SK-N-SH (cell line): ENCODE measurements at regions not wholly inside any gene's neighbourhood (a gene's known extent, or its start where the extent isn't known, plus 50 kb on each side); places are given as distances from the start of the nearest gene placed in this dataset.

Experiments used
- CTCF ChIA-PET: fragments of 300-600, 350-600 bp; formaldehyde crosslinking; extraction: SDS; loops from one replicate; lab custom pipeline; 2021; lab: Yijun Ruan, JAX
- POLR2A ChIA-PET: fragments of 350-600 bp; sonication (Branson Sonifier 250); formaldehyde crosslinking; extraction: SDS; loops from one replicate; lab custom pipeline; 2020; ENCODE audit warnings: antibody characterized with exemption, inconsistent platforms; lab: Yijun Ruan, JAX
- DNase-seq: peaks from one replicate; pipeline ENCODE4 v3.0.0; 2012
- H2AFZ ChIP-seq: fragments of 200-600 bp; sonication (generic); 2 replicates; pipeline ENCODE4 v1.8.1; 2016; ENCODE audit warnings: antibody characterized with exemption, mild to moderate bottlenecking, low read depth
- H3F3A ChIP-seq: fragments of 200-600 bp; sonication (generic); replicated peaks from 2 replicates; pipeline ENCODE3; 2016; ENCODE audit warnings: antibody characterized with exemption, mild to moderate bottlenecking; ENCODE audit not compliant: insufficient read depth
- H3K27ac ChIP-seq, 2 experiments: fragments of 200-500 bp in 1 of 2; fragments of 200-600 bp in 1 of 2; sonication (Bioruptor generic) in 1 of 2; sonication (generic), shearing (Covaris generic) in 1 of 2; 2 replicates each; pipeline versions ENCODE4 v1.5.1 to v1.6.1; 2014 to 2016; ENCODE audit warnings: low read depth in 2 of 2, inconsistent platforms in 1 of 2, low read length in 1 of 2, mild to moderate bottlenecking in 1 of 2, mixed read lengths in 1 of 2
- H3K27me3 ChIP-seq: fragments of 200-600 bp; sonication (generic), shearing (Covaris generic); 2 replicates; pipeline ENCODE4 v1.6.1; 2016; ENCODE audit warnings: mixed run types; ENCODE audit not compliant: insufficient read depth
- H3K36me3 ChIP-seq, 2 experiments: fragments of 200-500 bp in 1 of 2; fragments of 200-600 bp in 1 of 2; sonication (Bioruptor generic) in 1 of 2; sonication (generic) in 1 of 2; replicated peaks in 1 of 2; 2 replicates each; pipeline versions ENCODE3 to v1.5.1; 2014 to 2016; ENCODE audit warnings: low read length in 1 of 2, mild to moderate bottlenecking in 1 of 2; ENCODE audit not compliant: insufficient read depth in 2 of 2, control insufficient read depth in 1 of 2
- H3K4me1 ChIP-seq, 2 experiments: fragments of 200-500 bp in 1 of 2; fragments of 200-600 bp in 1 of 2; sonication (Bioruptor generic) in 1 of 2; sonication (generic), shearing (Covaris generic) in 1 of 2; 2 replicates each; pipeline versions ENCODE4 v1.5.1 to v1.6.1; 2014 to 2016; ENCODE audit warnings: low read depth in 1 of 2, low read length in 1 of 2, mixed run types in 1 of 2; ENCODE audit not compliant: insufficient read depth in 2 of 2, control insufficient read depth in 1 of 2
- H3K4me2 ChIP-seq: fragments of 200-600 bp; sonication (generic), shearing (Covaris generic); 2 replicates; pipeline ENCODE4 v1.6.1; 2017; ENCODE audit warnings: mixed run types
- H3K4me3 ChIP-seq, 2 experiments: fragments of 200-500 bp in 1 of 2; fragments of 200-600 bp in 1 of 2; sonication (Bioruptor generic) in 1 of 2; sonication (generic), shearing (Covaris generic) in 1 of 2; 2 replicates each; pipeline versions ENCODE4 v1.5.1 to v1.8.1; 2014 to 2016; ENCODE audit warnings: low read depth in 2 of 2, inconsistent platforms in 1 of 2, low read length in 1 of 2, mild to moderate bottlenecking in 1 of 2, mixed read lengths in 1 of 2, moderate library complexity in 1 of 2
- H3K79me2 ChIP-seq: fragments of 200-600 bp; sonication (generic); 2 replicates; pipeline ENCODE4 v1.8.1; 2017; ENCODE audit warnings: mild to moderate bottlenecking; ENCODE audit not compliant: insufficient read depth
- H3K9ac ChIP-seq: fragments of 200-600 bp; sonication (generic); 2 replicates; pipeline ENCODE4 v1.6.1; 2017; ENCODE audit warnings: mixed run types
- H3K9me2 ChIP-seq: fragments of 200-600 bp; sonication (generic); 2 replicates; pipeline ENCODE4 v1.6.1; 2017; ENCODE audit warnings: mixed run types
- H3K9me3 ChIP-seq: fragments of 200-600 bp; sonication (generic); 2 replicates; pipeline ENCODE4 v1.6.1; 2017; ENCODE audit warnings: mixed run types, mild to moderate bottlenecking, moderate library complexity
- H4K20me1 ChIP-seq: fragments of 200-600 bp; sonication (generic); 2 replicates; pipeline ENCODE4 v1.6.1; 2017; ENCODE audit warnings: mild to moderate bottlenecking, mixed run types; ENCODE audit not compliant: insufficient read depth
- EP300 ChIP-seq, 2 experiments: IDR thresholded peaks; 2 replicates each; pipeline versions ENCODE4 v1.4.0 to v1.6.1; 2012; ENCODE audit warnings: borderline replicate concordance in 1 of 2, low read depth in 1 of 2, low read length in 1 of 2
- FOSL2 ChIP-seq: IDR thresholded peaks from 2 replicates; pipeline ENCODE4 v1.4.0; 2012; ENCODE audit warnings: low read depth, mild to moderate bottlenecking, moderate library complexity, borderline replicate concordance
- GATA2 ChIP-seq: sonication (generic); formaldehyde crosslinking; IDR thresholded peaks from 2 replicates; pipeline ENCODE4 v1.5.0; 2020; ENCODE audit warnings: mild to moderate bottlenecking, missing genetic modification reagents
- IRF3 ChIP-seq: fragments of 150-350 bp; IDR thresholded peaks from 2 replicates; pipeline ENCODE4 v1.6.1; 2016; ENCODE audit warnings: mild to moderate bottlenecking, low read depth, low read length
- JUND ChIP-seq: IDR thresholded peaks from 2 replicates; pipeline ENCODE4 v1.4.0; 2012
- NFIC ChIP-seq: IDR thresholded peaks from 2 replicates; pipeline ENCODE4 v1.4.0; 2012; ENCODE audit warnings: borderline replicate concordance
- PBX3 ChIP-seq: IDR thresholded peaks from 2 replicates; pipeline ENCODE4; 2012
- POLR2AphosphoS5 ChIP-seq: IDR thresholded peaks from 2 replicates; pipeline ENCODE4 v1.6.1; 2012; ENCODE audit warnings: low read depth, low read length
- RAD21 ChIP-seq: IDR thresholded peaks from 2 replicates; pipeline ENCODE4 v1.6.1; 2012; ENCODE audit warnings: mild to moderate bottlenecking, low read length
- RCOR1 ChIP-seq: fragments of 150-350 bp; IDR thresholded peaks from 2 replicates; pipeline ENCODE4 v1.6.1; 2017; ENCODE audit warnings: antibody characterized with exemption, low read length
- SIN3A ChIP-seq: IDR thresholded peaks from 2 replicates; pipeline ENCODE4 v1.6.1; 2012; ENCODE audit warnings: low read depth, mild to moderate bottlenecking, low read length, moderate library complexity, borderline replicate concordance
- SMC3 ChIP-seq: IDR thresholded peaks from 2 replicates; pipeline ENCODE4 v1.6.1; 2012; ENCODE audit warnings: low read depth, low read length, improper control_type of control experiment
- TCF12 ChIP-seq: IDR thresholded peaks from 2 replicates; pipeline ENCODE4 v1.4.0; 2012
- TEAD4 ChIP-seq: IDR thresholded peaks from 2 replicates; pipeline ENCODE4 v1.4.0; 2012; ENCODE audit warnings: mild to moderate bottlenecking, borderline replicate concordance; ENCODE audit not compliant: insufficient read depth
- USF1 ChIP-seq: IDR thresholded peaks from 2 replicates; pipeline ENCODE4 v1.4.0; 2012; ENCODE audit warnings: low read depth, borderline replicate concordance
- ZBTB33 ChIP-seq: IDR thresholded peaks from 2 replicates; pipeline ENCODE4 v1.4.0; 2012; ENCODE audit warnings: low read depth, borderline replicate concordance
- WGBS: methylation state at CpG from one replicate; pipeline ENCODE4 v1.1.6; 2017; ENCODE audit warnings: low lambda C conversion rate; 5-methylcytosine and 5-hydroxymethylcytosine counted together
- TF ChIP-seq, protein P1 (sequence below): fragments of 200-600 bp; sonication (generic); IDR thresholded peaks from 2 replicates; pipeline ENCODE4 v1.6.1; 2017; ENCODE audit warnings: antibody characterized with exemption, mild to moderate bottlenecking, moderate library complexity
- TF ChIP-seq, protein P2 (sequence below): IDR thresholded peaks from 2 replicates; pipeline ENCODE4 v1.4.0; 2012; ENCODE audit warnings: low read depth

DNA sequence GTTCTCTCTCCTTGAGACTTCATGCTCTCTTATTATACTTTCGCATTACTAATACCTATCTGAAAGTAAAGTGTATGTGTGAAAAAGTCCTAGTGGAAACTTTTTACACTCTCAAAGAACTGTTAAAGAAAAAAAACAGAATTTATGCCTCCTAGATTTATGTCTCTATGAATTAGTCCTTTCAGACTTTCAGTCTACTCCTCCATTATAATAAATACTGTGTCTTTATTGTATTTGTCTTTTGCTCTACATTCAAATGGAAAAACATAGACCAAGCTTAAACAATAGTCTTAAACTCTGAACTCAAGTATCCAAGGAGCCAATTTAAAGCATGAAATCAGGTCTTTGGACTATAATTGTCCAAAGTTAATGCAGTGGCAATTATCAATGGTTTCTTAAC lies 1449.0 kb downstream of the PLA2G4A start:
- Histone ChIP-seq H3K4me2 (no peak overlapping the region), H3K9me2 (no peaks in the 10 kb centered on the region), H3K27me3 (no peaks in the 10 kb centered on the region), H3K27ac (no peak overlapping the region), H3K79me2 (no peaks in the 10 kb centered on the region), H3F3A (no peaks in the 10 kb centered on the region), H3K9me3 (no peaks in the 10 kb centered on the region), H3K4me3 (no peak overlapping the region), H2AFZ (peak overlapping the region; percentile 68), H3K9ac (no peak overlapping the region), H4K20me1 (no peaks in the 10 kb centered on the region), H3K36me3 (no peaks in the 10 kb centered on the region), H3K4me1 (no peaks in the 10 kb centered on the region; a peak in 1 of 4 replicates)
- DNase-seq: no peak
- CTCF ChIA-PET: interaction anchor here (1.4 kb wide), 1 partner anchor 11 kb away, joined by 3 read pairs; no protein-coding TSS in a partner anchor
- POLR2A ChIA-PET: no interaction called here
- TF ChIP-seq SMC3: no peak
- no peak for TF ChIP-seq NFIC
- TF ChIP-seq, protein P1, sequence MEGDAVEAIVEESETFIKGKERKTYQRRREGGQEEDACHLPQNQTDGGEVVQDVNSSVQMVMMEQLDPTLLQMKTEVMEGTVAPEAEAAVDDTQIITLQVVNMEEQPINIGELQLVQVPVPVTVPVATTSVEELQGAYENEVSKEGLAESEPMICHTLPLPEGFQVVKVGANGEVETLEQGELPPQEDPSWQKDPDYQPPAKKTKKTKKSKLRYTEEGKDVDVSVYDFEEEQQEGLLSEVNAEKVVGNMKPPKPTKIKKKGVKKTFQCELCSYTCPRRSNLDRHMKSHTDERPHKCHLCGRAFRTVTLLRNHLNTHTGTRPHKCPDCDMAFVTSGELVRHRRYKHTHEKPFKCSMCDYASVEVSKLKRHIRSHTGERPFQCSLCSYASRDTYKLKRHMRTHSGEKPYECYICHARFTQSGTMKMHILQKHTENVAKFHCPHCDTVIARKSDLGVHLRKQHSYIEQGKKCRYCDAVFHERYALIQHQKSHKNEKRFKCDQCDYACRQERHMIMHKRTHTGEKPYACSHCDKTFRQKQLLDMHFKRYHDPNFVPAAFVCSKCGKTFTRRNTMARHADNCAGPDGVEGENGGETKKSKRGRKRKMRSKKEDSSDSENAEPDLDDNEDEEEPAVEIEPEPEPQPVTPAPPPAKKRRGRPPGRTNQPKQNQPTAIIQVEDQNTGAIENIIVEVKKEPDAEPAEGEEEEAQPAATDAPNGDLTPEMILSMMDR: no peak
- TF ChIP-seq RCOR1: no peak
- no peak for TF ChIP-seq SIN3A
- TF ChIP-seq TEAD4: no peak
- no peak for TF ChIP-seq USF1
- 97% methylated on average over 1 of the region's 1 CpG for WGBS

GRCh38 chr1:188281921-188282320 lies 1453.2 kb downstream of the PLA2G4A start:
- Histone ChIP-seq H2AFZ (no peak overlapping the region), H3K4me3 (no peak overlapping the region), H3K9ac (no peak overlapping the region), H3F3A (no peaks in the 10 kb centered on the region), H3K9me3 (no peaks in the 10 kb centered on the region), H3K4me2 (no peak overlapping the region), H3K9me2 (no peaks in the 10 kb centered on the region), H3K27me3 (no peaks in the 10 kb centered on the region), H3K36me3 (no peaks in the 10 kb centered on the region), H4K20me1 (no peaks in the 10 kb centered on the region), H3K79me2 (no peaks in the 10 kb centered on the region), H3K27ac (peak overlapping the region; percentile 18 to 65; a peak in 2 of 4 replicates), H3K4me1 (no peaks in the 10 kb centered on the region; a peak in 1 of 4 replicates)
- CTCF ChIA-PET: no interaction called here
- no peak for DNase-seq
- peak; percentile 80 for TF ChIP-seq PBX3
- peak; percentile 95 for TF ChIP-seq TCF12
- TF ChIP-seq POLR2AphosphoS5: peak; percentile 32; the same call in 1 of the 2 replicates
- TF ChIP-seq SIN3A: no peak
- TF ChIP-seq ZBTB33: no peak
- peak; percentile 53 for TF ChIP-seq JUND
- TF ChIP-seq RAD21: no peak
- TF ChIP-seq GATA2 (CRISPR knock-in tag): no peak
- TF ChIP-seq EP300 (IDR thresholded peaks at IDR 0.05; ENCODE audit: borderline replicate concordance in 1 of 2, low read depth in 1 of 2, low read length in 1 of 2): peak in 1 of 2 experiments; percentile 55; a peak in 1 of 4 replicates
- TF ChIP-seq NFIC: no peak
- no peak for TF ChIP-seq IRF3
- TF ChIP-seq FOSL2: peak; percentile 52; the same call in 1 of the 2 replicates
- peak; percentile 38; the same call in 1 of the 2 replicates for TF ChIP-seq TEAD4
- TF ChIP-seq, protein P2, sequence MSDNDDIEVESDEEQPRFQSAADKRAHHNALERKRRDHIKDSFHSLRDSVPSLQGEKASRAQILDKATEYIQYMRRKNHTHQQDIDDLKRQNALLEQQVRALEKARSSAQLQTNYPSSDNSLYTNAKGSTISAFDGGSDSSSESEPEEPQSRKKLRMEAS: no peak
- 25% methylated on average over 3 of the region's 3 CpGs for WGBS
- POLR2A ChIA-PET: no interaction called here
